NCI-H69 (cell line): ENCODE measurements at regions not wholly inside any gene's neighbourhood (a gene's known extent, or its start where the extent isn't known, plus 50 kb on each side); places are given as distances from the start of the nearest gene placed in this dataset.

Experiments
- DNase-seq: peaks from one replicate; lab custom pipeline; 2025; lab: John Stamatoyannopoulos, UW

DNA sequence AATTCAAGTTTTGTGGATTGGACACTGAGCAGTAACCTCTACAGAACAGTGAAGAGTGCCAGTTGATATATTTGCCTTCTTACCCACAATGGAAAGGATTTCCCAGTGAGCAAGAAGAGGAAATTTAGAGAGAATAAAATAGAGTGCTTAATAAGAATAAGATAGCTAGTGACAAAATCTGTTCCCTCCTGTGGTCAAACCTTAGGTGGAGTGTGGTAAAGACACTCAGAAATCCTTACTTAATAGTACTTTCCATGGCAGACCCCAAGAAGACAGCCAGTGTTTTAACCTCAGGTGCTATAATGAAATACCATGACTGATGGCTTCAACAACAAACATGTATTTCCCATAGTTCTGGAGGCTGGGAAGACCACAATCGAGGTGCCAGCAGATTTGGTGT, 108.4 kb upstream of the TNFAIP3 start:
- no peak for DNase-seq

DNA sequence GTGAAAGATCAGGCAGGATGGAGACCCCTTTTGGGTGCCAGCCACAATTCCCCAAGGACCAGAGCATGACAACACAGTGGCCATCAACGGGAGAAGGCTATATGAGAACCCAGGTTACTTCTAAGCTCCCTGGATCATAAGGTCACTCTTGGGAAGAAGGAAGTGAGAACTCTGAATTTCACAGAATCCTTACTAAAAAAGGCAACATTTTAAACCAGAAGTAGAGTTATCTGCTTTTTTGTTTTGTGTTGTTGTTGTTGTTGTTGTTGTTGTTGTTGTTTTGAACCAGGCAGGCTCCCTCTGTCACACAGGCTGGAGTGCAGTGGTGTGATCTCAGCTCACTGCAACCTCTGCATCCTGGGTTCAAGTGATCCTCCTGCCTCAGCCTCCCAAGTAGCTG, 107.4 kb upstream of the TNFAIP3 start:
- no peak for DNase-seq

DNA sequence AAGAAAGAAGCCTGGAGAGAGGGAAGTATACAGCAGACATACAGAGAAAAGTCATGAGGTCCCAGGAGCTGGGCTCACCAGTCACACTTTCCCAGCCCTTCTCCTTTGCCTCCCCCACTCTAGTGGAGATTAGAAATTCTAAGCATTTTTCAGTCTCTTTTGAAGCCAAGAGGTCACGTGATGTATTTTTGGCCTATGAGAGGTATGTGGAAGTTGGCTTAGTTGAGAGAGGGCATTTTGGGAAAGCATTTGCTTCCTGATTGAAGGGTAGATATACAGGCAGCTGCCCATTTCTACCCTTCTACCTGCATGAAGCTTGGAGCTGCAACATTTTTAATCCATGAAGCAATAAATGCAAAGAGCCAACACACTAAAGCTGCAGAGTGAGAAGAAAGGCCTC, 106.0 kb upstream of the TNFAIP3 start:
- DNase-seq = no peak

DNA sequence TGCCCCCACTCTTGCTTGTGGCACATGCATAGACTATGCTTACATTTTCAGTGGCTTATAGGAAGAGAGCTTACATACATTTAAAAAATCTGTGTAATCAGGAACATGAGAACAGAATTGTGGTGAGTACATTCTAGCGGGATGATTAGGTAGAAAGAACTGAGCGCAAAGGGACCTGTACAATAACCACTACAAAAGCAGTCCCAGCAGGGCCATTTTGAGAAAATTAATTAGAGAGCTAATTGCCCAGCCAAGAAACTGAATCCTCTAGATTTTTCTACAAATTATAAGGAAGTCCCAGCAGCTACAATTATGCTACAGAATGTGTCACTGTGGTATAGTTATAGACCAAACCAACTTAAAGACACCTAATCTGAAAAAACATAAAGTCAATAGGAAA, 105.6 kb upstream of the TNFAIP3 start:
- DNase-seq = peak; percentile 23

DNA sequence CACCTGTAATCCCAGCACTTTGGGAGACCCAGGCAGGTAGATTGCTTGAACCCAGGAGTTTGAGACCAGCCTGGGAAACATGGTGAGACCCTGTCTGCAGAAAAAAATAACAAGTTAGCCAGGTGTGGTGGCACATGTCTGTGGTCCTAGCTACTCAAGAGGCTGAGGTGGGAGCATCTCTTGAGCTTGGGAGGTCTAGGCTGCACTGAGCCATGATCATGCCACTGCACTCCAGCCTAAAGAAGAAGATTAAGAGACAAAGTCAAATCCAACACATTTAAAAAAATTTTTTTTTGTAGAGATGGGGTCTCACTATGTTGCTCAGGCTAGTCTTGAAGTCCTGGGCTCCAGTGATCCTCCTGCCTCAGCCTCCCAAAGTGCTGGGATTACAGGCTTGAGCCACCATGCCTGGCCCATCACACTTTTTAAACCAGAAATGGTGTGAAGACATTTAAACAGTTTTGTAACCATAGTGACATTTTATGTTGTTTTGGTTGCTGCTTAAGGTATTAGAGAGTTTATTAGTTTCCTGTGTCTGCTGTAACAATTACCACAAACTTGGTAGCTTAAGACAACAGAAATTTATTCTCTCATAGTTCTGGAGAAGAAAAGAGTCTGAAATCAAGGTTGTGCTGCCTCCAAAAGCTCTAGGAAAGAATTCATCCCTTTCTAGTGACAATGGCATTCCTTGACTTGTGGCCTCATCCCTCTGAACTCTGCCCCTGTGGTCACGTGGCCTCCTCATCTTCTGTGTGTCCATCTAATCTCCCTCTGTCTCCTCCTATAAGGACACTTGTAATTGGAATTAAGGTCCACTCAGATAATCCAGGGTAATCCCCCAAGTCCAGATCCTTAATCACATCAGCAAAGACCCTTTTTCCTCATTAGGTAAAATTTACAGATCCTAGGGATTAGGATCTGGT, 104.6 kb upstream of the TNFAIP3 start:
- no peak for DNase-seq

DNA sequence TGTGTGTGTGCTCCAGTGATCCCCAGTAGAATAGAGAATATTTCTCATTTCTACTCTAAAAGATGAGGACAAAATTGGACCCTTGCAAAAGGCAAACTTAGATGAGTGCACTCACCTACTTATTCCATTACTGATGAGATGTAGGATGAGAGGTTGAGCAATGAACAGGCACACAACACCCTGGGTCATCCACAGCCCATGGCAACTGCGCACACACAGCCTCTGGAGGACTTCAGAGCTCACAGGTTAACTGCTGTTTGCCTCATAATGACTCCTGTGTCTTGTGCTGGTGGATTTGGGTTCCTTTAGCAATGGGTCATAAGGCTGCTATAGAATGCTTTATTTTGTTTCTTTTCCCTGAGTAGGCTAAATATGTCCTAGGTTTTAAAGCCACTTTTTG, 103.6 kb upstream of the TNFAIP3 start:
- no peak for DNase-seq

DNA sequence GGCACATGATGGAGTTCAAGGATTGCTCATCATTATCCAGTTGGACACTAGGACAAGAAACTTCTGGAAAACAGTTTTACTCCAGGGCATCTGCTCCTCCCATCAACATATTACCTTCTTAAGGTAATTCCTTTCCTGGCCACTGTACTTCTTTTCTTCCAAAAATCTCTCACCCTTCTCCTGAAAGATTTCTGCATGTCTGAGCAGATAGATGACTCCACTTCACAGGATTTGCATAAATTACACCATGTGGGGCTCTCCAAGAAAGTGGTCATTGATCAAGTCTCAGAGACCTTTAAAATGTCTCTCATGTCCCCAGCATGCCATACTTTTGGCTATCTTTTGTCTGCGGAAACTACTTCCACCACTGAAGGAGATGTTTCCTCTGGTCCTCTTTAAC, 103.2 kb upstream of the TNFAIP3 start:
- no peak for DNase-seq

DNA sequence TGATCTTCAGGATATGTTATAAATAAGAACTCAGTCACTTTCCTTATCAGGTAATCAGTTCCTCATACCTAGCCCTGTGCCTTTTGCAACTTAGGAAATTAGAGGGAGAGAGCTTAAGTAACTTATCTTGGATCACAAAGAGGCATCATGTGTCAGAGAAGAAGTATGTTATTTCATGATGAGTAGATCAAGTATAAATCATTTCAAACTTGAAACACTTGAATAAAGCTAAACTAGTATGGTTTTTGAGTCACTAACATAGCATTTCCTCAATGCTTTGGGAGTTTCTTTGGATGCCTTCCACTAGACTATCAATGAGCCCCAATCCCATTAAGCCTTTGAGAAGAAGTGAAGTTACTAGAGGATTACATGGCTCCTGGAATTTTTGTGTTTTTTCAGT, 102.6 kb upstream of the TNFAIP3 start:
- DNase-seq = no peak

DNA sequence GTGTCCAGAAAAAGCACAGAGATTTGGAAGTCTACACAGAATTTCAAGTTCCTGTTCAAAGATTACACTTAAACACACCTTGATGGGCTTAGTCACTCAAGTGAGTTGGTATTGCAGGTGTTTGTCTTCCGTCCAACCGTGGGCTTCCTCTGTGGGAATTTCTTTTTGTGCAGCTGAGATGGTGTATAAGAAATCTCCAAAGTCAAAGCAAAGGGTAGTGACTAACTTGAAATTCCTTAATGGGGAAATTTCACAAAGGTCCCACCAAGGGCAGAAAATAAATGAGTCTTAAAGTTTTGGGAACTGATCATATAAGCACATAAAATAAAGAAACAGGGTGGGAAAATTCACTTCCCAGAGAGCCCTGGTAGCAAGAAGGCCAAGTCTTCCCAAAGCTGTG, 102.0 kb upstream of the TNFAIP3 start:
- DNase-seq = no peak

DNA sequence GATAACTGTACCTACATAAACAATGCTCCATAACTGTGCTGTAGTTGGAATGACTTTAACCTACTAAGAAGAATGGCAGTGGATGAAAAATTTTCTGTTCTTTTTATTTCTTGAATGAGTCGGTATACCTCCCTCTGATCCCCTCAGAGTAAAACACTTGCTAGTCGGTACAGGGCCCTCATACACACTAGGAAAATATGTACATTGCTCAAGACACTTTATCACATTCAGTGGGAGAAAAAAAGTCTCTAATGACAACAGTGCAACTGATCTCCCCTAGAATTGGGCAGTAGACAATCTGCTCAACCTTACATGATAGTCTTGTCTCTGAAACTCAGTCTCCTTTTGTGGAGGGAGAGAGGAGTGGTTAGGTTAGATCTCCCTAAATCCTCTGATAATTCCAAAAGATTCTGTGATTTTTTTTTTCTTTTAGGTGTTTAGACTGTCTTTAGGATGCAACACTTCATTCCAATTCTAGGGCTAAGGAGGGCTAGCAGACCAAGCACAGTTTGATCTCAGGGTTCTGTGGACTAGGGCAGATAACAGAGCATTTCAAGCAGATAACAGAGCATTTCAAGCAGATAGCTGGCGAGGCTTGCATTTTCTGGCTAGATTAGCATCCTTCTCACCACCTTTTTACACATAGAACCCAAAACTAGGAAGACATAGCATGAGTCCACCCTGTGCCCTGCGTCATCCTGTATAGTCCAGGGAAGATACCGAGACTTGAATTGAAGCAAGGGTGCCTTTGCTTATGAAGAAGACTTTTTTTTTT, 100.3 kb upstream of the TNFAIP3 start:
- no peak for DNase-seq

DNA sequence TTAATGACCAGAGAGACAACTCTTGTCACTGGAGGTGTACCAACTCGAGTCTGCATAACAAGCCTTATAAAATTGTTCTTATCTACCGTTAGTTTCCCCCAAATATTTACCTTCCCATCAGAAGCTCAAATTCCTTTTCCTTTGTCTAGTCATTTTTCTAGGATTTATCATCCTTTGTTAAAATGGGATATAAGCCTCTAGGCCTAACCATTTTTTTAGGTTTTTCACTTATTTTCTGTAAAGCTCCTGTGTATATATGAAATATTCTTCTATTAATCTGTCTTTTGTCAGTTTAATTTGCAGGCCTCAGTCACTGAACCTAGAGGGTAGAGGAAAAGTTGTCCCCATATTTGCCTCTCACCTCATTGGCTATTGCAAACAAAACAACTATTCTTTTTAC, 99.6 kb upstream of the TNFAIP3 start:
- no peak for DNase-seq

DNA sequence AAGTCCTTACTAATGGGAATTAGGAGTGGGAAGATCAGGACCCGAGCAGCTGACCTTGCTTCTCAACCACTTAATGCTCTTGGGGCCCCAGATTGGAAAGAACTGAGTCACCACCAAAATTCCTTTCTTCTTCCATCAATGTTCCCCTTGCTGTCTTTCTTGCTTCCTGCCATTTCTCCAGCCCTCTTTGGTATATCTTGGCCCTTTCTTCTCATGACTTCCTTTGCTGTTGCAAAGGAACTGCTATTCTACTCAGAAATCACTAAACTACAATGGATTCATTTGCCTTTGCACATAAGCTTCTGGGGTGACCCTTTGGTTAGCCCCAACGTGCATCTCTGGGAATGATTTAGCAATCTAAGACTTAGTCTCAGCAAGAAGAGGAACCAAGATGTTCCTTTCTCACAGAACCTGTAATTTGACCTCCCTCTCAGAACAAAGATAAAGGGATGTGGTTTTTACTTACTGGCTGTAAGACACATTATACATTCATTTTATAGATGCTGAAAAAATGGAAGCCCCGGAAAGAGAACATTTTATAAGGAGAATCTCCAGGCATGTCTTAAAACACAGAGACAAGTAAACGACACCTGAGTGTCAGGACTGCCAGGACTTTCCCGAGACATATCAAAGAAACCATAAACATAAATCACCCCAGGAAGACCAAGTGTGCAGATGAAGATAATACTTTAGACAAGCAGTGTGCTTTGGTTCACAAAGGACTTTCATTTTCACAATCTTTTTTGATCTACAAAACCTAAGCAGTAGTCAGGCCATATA, 99.0 kb upstream of the TNFAIP3 start:
- DNase-seq = no peak

DNA sequence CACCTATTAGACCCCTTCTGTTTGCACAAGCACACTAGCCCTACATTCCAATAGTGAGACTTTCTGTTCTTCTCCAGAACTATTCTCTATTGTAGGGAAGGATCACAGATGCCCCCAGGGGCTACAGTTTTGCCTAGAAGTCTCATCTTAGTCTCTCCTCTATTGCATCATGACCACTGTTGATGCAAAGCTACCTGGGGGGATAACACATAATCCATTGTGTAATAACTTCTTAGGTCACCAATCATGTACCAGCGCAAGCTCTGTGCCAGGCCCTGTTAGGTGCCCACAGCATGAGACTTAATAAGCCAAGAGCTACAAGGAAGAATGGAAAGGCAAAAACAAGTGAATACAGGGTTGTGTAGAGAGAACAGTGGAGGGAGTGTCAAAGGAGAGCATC, 98.1 kb upstream of the TNFAIP3 start:
- DNase-seq = no peak

DNA sequence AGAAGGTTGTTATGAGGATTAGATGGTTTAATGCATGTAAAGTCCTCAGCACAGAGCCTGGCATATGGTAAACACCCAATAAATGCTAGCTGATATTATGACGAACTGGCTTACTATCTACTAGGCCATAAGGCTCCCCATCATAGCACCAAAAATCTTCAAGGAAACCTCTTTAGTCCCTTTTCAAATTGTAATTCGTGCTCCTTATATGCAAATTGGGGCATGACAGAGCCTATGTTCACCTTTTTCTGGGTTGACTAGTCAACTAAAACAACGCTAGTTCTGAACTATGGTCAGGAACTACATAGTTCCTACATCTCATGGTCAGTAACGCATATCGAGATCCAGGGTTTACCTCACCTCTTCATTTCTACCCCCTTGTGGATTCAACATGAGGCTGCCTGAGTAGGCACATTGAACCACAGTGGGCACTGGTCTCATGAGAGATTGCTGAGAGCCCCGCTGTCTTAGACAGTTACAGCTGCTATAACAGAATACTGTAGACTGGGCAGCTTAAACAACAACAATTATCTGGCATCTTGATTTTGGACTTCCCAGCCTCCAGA, 97.2 kb upstream of the TNFAIP3 start:
- no peak for DNase-seq

DNA sequence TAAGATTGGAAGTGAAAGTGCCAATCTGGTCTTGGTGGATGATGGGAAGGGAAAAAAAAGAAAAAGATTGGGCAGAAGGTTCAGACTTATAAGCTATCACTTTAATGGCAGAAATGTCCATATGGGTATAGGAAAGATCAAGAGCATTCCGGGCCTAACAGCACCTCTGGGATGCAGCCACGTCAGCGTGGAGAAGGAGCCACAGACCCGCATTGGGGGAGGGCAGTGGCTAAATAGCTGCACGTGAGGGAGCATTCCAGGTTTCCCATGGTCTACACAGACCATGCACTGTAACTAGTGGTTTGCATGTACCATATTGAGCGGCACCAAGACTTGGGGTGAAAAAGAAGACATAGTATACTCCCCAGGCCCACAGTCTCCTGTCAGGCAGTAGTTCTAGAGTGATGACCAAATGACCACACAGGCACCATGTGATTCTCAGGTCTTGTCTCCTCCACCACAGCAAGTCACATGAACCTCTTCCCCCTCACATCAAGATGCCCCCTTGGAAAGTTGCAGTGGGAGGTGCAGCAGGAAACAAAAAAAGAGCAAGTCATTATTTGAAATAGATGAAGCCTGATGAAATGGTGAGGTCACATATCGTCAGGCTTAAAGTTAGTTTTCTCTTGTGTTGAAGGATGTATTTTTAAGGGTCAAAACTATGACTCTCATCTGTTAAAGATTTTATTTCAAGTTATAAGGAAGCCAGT, 94.4 kb upstream of the TNFAIP3 start:
- DNase-seq = no peak

DNA sequence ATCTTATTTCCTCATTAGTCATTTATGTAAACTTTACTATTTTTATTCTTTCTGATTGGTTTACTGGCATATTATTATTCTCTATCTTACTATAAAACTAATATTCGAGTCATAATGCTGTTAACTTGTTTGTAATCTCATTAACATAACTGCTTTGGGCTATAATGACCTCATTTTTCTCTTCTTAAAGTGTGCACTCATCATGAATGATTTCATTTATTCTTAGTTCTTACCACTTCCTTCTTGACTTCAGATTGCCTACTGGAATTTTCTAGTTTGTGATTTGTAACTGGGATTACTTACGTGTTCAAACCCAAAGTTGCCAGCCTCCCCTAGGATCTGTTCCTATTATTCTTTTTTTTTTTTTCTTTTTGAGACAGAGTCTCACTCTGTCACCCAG, 91.8 kb upstream of the TNFAIP3 start:
- no peak for DNase-seq

DNA sequence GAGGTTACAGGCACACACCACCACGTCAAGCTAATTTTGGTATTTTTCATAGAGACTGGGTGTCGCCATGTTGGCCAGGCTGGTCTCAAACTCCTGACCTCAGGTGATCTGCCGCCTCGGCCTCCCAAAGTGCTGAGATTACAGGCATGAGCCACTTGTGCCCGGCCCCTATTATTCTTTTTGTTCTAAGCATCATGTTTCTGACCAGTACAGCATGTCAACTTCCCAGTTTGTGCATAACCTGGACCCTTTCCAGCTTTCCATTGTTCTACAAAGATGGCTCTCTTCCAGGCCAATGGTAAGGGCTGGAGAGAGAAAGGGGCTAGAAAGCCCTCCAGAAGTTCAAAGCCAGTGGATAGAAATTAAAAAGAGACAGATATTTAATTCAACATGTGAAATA, 91.3 kb upstream of the TNFAIP3 start:
- peak; percentile 35 for DNase-seq

DNA sequence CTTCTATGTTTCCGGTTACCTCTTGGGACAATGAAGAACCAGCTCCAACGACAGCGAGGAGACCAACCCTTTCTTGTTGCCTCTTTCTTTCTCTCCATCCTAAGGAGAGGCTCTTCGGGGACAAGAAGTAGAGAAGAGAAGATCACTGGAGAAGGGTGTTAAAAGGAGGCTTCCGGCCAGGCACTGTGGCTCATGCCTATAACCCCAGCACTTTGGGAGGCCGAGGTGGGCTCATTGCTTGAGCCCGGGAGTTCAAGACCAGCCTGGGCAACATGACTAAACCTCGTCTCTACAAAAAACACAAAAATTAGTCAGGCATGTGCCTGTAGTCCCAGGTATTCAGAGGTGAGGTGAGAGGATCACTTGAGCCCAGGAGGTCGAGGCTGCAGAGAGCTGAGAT, 90.8 kb upstream of the TNFAIP3 start:
- DNase-seq = no peak

DNA sequence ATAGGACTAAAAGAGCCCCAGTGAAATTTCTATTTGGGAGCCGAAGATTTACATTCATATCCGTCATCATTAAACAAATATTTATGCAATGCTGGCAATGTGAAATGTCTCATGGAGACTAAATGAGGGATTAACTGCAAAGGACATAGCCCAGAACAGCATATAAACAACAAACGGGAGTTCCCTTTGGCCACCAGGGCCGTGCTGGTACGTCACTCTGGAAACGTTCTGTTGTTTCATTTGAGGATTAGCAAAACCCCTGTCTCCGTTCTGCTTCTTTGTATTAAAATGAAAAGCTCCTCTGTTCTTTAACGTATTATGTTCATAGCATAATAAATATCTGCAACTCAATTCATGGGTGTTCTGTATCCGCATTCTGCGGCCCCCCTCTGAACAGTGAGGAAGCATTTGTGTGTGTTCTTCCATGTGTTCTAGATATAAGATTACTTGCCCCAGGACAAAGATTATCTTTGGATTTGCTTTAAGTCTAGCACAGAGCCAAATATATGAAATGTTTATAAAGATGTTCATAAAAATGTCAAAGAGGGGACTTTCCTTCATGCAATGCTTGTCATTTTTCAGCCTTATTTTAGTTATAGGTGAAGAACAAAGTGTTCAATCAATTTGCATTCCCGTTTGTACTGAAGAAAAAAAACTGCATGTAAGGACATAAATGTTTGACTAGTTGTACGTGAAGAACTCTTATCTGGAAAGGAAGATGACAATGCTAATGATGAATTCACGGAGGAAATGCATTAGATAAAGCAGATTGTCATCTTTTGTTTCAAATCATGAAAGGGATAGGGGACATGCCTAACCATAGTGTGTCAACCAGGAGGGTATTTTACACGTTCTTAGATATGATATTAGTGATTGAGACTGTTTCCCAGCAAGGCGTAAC, 90.0 kb upstream of the TNFAIP3 start:
- DNase-seq = no peak

DNA sequence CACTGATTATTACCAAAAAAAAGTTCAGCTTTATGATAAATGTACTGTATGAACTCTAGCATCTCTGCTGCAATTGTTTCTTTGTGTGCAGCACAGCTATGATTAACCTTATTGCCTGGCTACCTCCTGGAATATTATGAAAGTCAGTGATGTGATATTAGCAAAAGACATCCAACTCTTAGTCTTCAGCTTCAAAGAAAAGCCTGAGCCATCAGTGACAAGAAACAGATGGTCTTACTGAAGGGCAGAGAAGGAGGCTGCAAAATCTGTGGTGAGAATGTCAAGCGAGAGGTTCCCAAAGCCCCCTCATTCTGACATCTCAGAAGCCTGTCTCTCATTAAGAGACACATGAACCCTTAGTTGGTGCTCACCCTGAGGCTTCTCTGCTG, 89.4 kb upstream of the TNFAIP3 start:
- no peak for DNase-seq

DNA sequence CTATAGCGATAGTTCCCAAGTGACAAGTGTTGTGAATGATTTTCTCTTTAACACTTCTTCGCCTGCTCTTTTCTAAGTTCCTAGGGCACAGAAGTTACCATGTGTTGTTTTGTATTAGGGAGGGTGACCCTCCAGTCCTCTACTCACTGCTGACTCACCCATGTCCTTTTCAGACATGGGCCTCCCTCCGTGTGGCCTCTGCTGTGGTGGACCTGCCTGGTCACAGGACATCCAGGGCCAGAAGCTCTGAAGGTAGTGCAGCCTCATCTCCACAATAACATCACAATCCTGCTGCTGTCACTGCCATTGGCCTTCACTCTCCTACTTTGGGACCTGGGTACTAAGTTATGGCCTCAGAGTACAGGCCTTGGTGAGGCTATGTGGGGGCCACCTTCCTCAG, 87.1 kb upstream of the TNFAIP3 start:
- DNase-seq = no peak
